ENCODE measurements at regions not wholly inside any gene's neighbourhood (a gene's known extent, or its start where the extent isn't known, plus 50 kb on each side); places are given as distances from the start of the nearest gene placed in this dataset.
A peak's percentile ranks its signal among the peaks of the same experiment; 100 is the strongest.

DNA sequence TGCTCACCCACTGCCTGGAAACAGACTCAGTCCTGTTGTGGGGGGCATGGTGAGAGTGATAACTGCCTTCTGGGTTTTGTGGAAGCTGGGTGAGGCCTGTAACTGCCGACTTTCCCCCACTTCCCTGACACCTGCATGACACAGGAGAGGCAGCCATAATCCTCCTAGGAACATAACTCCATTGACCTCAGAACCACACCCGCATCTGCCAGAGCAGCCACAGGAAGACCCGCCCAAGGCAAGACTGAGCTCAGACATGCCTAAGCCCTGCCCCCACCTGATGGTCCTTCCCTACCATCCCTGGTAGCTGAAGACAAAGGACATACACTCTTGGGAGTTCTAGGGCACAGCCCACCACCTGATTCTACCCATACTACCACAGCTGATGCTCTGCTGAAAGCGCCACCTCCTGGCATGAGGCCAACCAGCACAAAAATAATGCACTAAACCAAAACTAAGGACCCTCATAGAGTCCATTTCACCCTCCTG lies 326.7 kb downstream of the RBM26 start:
- Histone ChIP-seq H3K79me2 (ENCODE audit: insufficient read depth, low read length) (no peaks in the 10 kb centered on the region), H4K20me1 (ENCODE audit: insufficient read depth, low read length, poor library complexity, severe bottlenecking) (no peaks in the 10 kb centered on the region), H2AFZ (ENCODE audit: low read length) (no peak overlapping the region), H3F3A (ENCODE audit: low read depth) (no peaks in the 10 kb centered on the region), H3K36me3 (ENCODE audit: insufficient read depth, low read length) (no peaks in the 10 kb centered on the region), H3K27me3 (ENCODE audit: insufficient read depth, low read length, poor library complexity, severe bottlenecking) (no peaks in the 10 kb centered on the region), H3K9me3 (ENCODE audit: insufficient read depth, low read depth, low read length) (no peaks in the 10 kb centered on the region), H3K9me2 (replicated peaks; ENCODE audit: low read depth, low read length) (no peaks in the 10 kb centered on the region), H3K4me2 (ENCODE audit: low read depth, low read length, poor library complexity, severe bottlenecking) (no peak overlapping the region), H3K4me3 (ENCODE audit: low read length, poor library complexity, severe bottlenecking) (no peak overlapping the region), H3K4me1 (ENCODE audit: insufficient read depth, low read length, poor library complexity, severe bottlenecking) (no peaks in the 10 kb centered on the region), H3K9ac (ENCODE audit: low read depth, low read length, poor library complexity, severe bottlenecking) (no peak overlapping the region)
- TF ChIP-seq, protein P1, sequence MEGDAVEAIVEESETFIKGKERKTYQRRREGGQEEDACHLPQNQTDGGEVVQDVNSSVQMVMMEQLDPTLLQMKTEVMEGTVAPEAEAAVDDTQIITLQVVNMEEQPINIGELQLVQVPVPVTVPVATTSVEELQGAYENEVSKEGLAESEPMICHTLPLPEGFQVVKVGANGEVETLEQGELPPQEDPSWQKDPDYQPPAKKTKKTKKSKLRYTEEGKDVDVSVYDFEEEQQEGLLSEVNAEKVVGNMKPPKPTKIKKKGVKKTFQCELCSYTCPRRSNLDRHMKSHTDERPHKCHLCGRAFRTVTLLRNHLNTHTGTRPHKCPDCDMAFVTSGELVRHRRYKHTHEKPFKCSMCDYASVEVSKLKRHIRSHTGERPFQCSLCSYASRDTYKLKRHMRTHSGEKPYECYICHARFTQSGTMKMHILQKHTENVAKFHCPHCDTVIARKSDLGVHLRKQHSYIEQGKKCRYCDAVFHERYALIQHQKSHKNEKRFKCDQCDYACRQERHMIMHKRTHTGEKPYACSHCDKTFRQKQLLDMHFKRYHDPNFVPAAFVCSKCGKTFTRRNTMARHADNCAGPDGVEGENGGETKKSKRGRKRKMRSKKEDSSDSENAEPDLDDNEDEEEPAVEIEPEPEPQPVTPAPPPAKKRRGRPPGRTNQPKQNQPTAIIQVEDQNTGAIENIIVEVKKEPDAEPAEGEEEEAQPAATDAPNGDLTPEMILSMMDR (conservative IDR thresholded peaks at IDR 0.05; ENCODE audit: low read length) = 0 out of 2 replicates have a peak, but pooled peaks have one; percentile 25
- TF ChIP-seq EZH2phosphoT487 (IDR thresholded peaks at IDR 0.05; ENCODE audit: borderline replicate concordance) = no peak

DNA sequence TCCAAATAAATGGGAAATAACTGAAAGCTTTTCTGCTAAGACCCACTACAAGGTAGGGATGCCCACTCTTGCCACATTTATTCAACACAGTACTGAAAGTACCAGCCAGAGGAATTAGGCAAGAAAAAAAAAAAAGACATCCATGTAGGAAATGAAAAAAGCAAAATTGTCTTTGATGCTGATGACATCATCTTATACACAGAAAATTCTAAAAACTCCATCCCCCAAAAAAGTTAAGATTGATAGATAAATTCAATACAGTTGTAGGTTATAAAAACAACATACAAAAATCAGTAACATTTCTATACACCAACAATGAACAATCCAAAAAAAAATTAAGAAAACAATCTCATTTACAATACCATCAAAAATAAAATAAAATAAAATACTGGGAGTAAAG lies 330.4 kb downstream of the RBM26 start:
- no peak overlapping the region for H3K4me2 ChIP-seq (ENCODE audit: low read depth, low read length, poor library complexity, severe bottlenecking)
- H4K20me1 ChIP-seq (ENCODE audit: insufficient read depth, low read length, poor library complexity, severe bottlenecking) = no peaks in the 10 kb centered on the region
- no peaks in the 10 kb centered on the region for H3K36me3 ChIP-seq (ENCODE audit: insufficient read depth, low read length)
- H3K9me2 ChIP-seq (replicated peaks; ENCODE audit: low read depth, low read length) = no peaks in the 10 kb centered on the region
- H3K79me2 ChIP-seq (ENCODE audit: insufficient read depth, low read length) = no peaks in the 10 kb centered on the region
- no peak overlapping the region for H2AFZ ChIP-seq (ENCODE audit: low read length)
- no peaks in the 10 kb centered on the region for H3K4me1 ChIP-seq (ENCODE audit: insufficient read depth, low read length, poor library complexity, severe bottlenecking)
- H3K9ac ChIP-seq (ENCODE audit: low read depth, low read length, poor library complexity, severe bottlenecking) = no peak overlapping the region
- H3K4me3 ChIP-seq (ENCODE audit: low read length, poor library complexity, severe bottlenecking) = no peak overlapping the region
- TF ChIP-seq, protein P1 (conservative IDR thresholded peaks at IDR 0.05; ENCODE audit: low read length) = no peak
- no peak for TF ChIP-seq EZH2phosphoT487 (IDR thresholded peaks at IDR 0.05; ENCODE audit: borderline replicate concordance)
- H3K9me3 ChIP-seq (ENCODE audit: insufficient read depth, low read depth, low read length) = no peaks in the 10 kb centered on the region
- H3K27me3 ChIP-seq (ENCODE audit: insufficient read depth, low read length, poor library complexity, severe bottlenecking) = no peaks in the 10 kb centered on the region
- no peaks in the 10 kb centered on the region for H3F3A ChIP-seq (ENCODE audit: low read depth)

DNA sequence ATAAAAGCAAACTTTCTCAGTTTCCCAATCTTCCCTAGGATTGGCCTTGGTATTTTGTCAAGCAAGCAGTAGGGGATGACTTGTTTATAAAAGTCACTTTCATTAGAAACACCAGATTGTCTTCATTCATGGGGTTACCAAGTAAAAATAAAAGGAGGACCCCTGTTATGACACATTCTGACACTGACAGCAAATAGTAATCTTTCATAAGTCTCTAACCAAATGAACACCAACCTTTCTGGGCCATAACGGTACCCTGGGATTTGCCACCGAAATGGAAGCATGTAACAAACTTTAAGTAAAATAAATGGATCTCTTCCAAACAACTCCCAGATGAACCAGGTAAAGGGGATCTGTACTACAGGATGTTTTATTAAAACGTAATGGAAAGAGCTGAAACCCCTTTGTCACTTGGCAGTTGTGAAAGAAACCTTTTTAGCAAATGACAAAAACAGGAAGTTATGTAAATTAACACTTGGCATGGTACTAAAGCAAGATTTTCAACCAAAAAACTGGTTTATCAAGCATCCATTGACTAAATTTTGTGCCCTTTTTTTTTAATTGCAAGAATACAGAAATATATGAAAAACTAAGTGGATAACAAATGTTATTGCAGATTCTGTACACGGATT lies 335.6 kb downstream of the RBM26 start:
- Histone ChIP-seq H3K4me3 (ENCODE audit: low read length, poor library complexity, severe bottlenecking) (no peak overlapping the region), H2AFZ (ENCODE audit: low read length) (peak overlapping the region; percentile 13; the same call in 1 of the 2 replicates), H3K79me2 (ENCODE audit: insufficient read depth, low read length) (no peaks in the 10 kb centered on the region), H3K36me3 (ENCODE audit: insufficient read depth, low read length) (no peaks in the 10 kb centered on the region), H3K4me1 (ENCODE audit: insufficient read depth, low read length, poor library complexity, severe bottlenecking) (peaks cover 23% of the 10 kb centered on the region), H3K9ac (ENCODE audit: low read depth, low read length, poor library complexity, severe bottlenecking) (no peak overlapping the region), H4K20me1 (ENCODE audit: insufficient read depth, low read length, poor library complexity, severe bottlenecking) (no peaks in the 10 kb centered on the region), H3F3A (ENCODE audit: low read depth) (no peaks in the 10 kb centered on the region), H3K9me2 (replicated peaks; ENCODE audit: low read depth, low read length) (no peaks in the 10 kb centered on the region), H3K27me3 (ENCODE audit: insufficient read depth, low read length, poor library complexity, severe bottlenecking) (no peaks in the 10 kb centered on the region), H3K4me2 (ENCODE audit: low read depth, low read length, poor library complexity, severe bottlenecking) (no peak overlapping the region), H3K9me3 (ENCODE audit: insufficient read depth, low read depth, low read length) (no peaks in the 10 kb centered on the region)
- TF ChIP-seq, protein P1 (conservative IDR thresholded peaks at IDR 0.05; ENCODE audit: low read length) = no peak
- no peak for TF ChIP-seq EZH2phosphoT487 (IDR thresholded peaks at IDR 0.05; ENCODE audit: borderline replicate concordance)
